ENCODE measurements at regions not wholly inside any gene's neighbourhood (a gene's known extent, or its start where the extent isn't known, plus 50 kb on each side); places are given as distances from the start of the nearest gene placed in this dataset.

- Mint-ChIP-seq H3K4me3 (no peak overlapping the region), H3K36me3 (ENCODE audit: low read depth) (no peaks in the 10 kb centered on the region), H3K27ac (no peak overlapping the region), H3K4me1 (peaks cover 11% of the 10 kb centered on the region), H3K9me3 (no peaks in the 10 kb centered on the region), H3K27me3 (no peaks in the 10 kb centered on the region)
- ChIA-PET CTCF (no interaction called here), POLR2A (no interaction called here)
- ATAC-seq (ENCODE audit: low read depth) (no peak), DNase-seq (no peak)
- TF ChIP-seq CTCF (IDR thresholded peaks at IDR 0.05), result no peak
- intact Hi-C loops (cut with micrococcal nuclease), result loop anchor here (2.0 kb wide), 1 partner anchor 13 kb away; no protein-coding TSS in a partner anchor
Observed at GRCh38 chr3:18113417-18113816, 311.7 kb downstream of the SATB1 start.

GRCh38 chr3:18112674-18113375 lies 312.3 kb downstream of the SATB1 start:
- no peak overlapping the region for H3K27ac Mint-ChIP-seq
- H3K27me3 Mint-ChIP-seq, result no peaks in the 10 kb centered on the region
- intact Hi-C loops (cut with micrococcal nuclease), result loop anchor here (2.0 kb wide), 1 partner anchor 14 kb away; no protein-coding TSS in a partner anchor
- peaks cover 11% of the 10 kb centered on the region for H3K4me1 Mint-ChIP-seq
- DNase-seq (no peak), ATAC-seq (ENCODE audit: low read depth) (no peak)
- H3K9me3 Mint-ChIP-seq, result no peaks in the 10 kb centered on the region
- no peak overlapping the region for H3K4me3 Mint-ChIP-seq
- TF ChIP-seq CTCF (IDR thresholded peaks at IDR 0.05), result no peak
- CTCF ChIA-PET, result no interaction called here
- POLR2A ChIA-PET, result no interaction called here
- H3K36me3 Mint-ChIP-seq (ENCODE audit: low read depth), result no peaks in the 10 kb centered on the region

- intact Hi-C loops (cut with micrococcal nuclease), result loop anchor here (2.0 kb wide), 1 partner anchor 15 kb away; no protein-coding TSS in a partner anchor
- DNase-seq, result no peak
- peak overlapping the region; percentile 66 for H3K4me3 Mint-ChIP-seq
- ATAC-seq (ENCODE audit: low read depth), result peak; percentile 28
- POLR2A ChIA-PET, result interaction anchor here (1.5 kb wide), 1 partner anchor 15 kb away, joined by 4 read pairs; no protein-coding TSS in a partner anchor
- H3K9me3 Mint-ChIP-seq, result no peaks in the 10 kb centered on the region
- no peaks in the 10 kb centered on the region for H3K36me3 Mint-ChIP-seq (ENCODE audit: low read depth)
- H3K4me1 Mint-ChIP-seq, result peaks cover 11% of the 10 kb centered on the region
- H3K27me3 Mint-ChIP-seq, result no peaks in the 10 kb centered on the region
- no peak overlapping the region for H3K27ac Mint-ChIP-seq
- no peak for TF ChIP-seq CTCF (IDR thresholded peaks at IDR 0.05)
- CTCF ChIA-PET, result no interaction called here
Observed at GRCh38 chr3:18111796-18112232, 313.3 kb downstream of the SATB1 start.

- ChIA-PET CTCF (no interaction called here), POLR2A (no interaction called here)
- H3K36me3 Mint-ChIP-seq (ENCODE audit: low read depth), result no peaks in the 10 kb centered on the region
- H3K27me3 Mint-ChIP-seq, result peaks cover 3% of the 10 kb centered on the region
- H3K4me3 Mint-ChIP-seq, result no peak overlapping the region
- H3K27ac Mint-ChIP-seq, result no peak overlapping the region
- H3K9me3 Mint-ChIP-seq, result no peaks in the 10 kb centered on the region
- no peaks in the 10 kb centered on the region for H3K4me1 Mint-ChIP-seq
- intact Hi-C loops (cut with micrococcal nuclease), result no loop called here
- ATAC-seq (ENCODE audit: low read depth), result no peak
- DNase-seq, result no peak
- no peak for TF ChIP-seq CTCF (IDR thresholded peaks at IDR 0.05)
Observed at GRCh38 chr3:18103591-18103990, 321.5 kb downstream of the SATB1 start.

DNA sequence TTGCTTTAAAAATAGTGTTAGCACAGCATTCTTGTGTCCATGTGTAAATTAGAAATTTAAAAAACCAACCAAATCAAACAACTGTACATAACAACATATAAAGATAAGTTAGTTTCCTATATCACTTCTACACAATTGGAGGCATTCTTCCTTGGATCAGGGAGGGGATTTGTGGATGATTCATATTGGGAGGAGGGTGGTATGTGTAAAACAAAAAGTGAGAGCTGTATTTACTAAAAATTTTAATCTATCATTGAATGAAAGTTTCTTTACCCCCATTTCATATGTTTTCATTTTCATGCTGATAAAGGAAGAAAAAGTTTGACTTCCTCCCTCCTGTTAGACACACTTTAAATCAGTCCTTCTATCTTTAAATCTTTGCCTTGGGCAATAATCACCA lies 325.0 kb downstream of the SATB1 start:
- Mint-ChIP-seq H3K27me3 (peaks cover 13% of the 10 kb centered on the region), H3K36me3 (ENCODE audit: low read depth) (no peaks in the 10 kb centered on the region), H3K27ac (no peak overlapping the region), H3K9me3 (peaks cover 7% of the 10 kb centered on the region), H3K4me1 (no peaks in the 10 kb centered on the region), H3K4me3 (no peak overlapping the region)
- ATAC-seq (ENCODE audit: low read depth), result no peak
- TF ChIP-seq CTCF (IDR thresholded peaks at IDR 0.05), result no peak
- intact Hi-C loops (cut with micrococcal nuclease), result no loop called here
- POLR2A ChIA-PET, result no interaction called here
- DNase-seq, result no peak
- CTCF ChIA-PET, result no interaction called here
